Esophagus squamous epithelium (tissue), 5 donors: ENCODE measurements at regions not wholly inside any gene's neighbourhood (a gene's known extent, or its start where the extent isn't known, plus 50 kb on each side); places are given as distances from the start of the nearest gene placed in this dataset.

Source experiments
- DNase-seq: peaks from one replicate; lab custom pipeline; 2025; lab: John Stamatoyannopoulos, UW
- H3K27ac ChIP-seq, 4 donors: fragments of 200-600 bp; sonication (generic); one replicate each; pipeline ENCODE4 v1.5.1; 2016 to 2019; ENCODE audit warnings: mild to moderate bottlenecking in 1 of 4
- H3K27me3 ChIP-seq, 4 donors: fragments of 200-600 bp; sonication (generic); 1 replicate in 3 of 4; 2 replicates in 1 of 4; pipeline versions ENCODE4 v1.5.1 to v1.6.0; 2017 to 2021; ENCODE audit warnings: antibody characterized with exemption in 1 of 4
- H3K36me3 ChIP-seq, 3 donors: fragments of 200-600 bp; sonication (generic); one replicate each; pipeline ENCODE4 v1.5.1; 2016 to 2019
- H3K4me1 ChIP-seq, 3 donors: fragments of 200-600 bp; sonication (generic); one replicate each; pipeline ENCODE4 v1.5.1; 2017 to 2019
- H3K4me3 ChIP-seq, 4 donors: fragments of 200-600 bp; sonication (generic); 1 replicate in 3 of 4; 2 replicates in 1 of 4; pipeline ENCODE4 v1.5.1; 2016 to 2019; ENCODE audit warnings: mild to moderate bottlenecking in 2 of 4, moderate library complexity in 1 of 4
- H3K9me3 ChIP-seq, 3 donors: fragments of 200-600 bp; sonication (generic); one replicate each; pipeline ENCODE4 v1.5.1; 2016 to 2019
- POLR2A ChIP-seq, 4 donors: fragments of 450-650 bp; IDR thresholded peaks; one replicate each; pipeline ENCODE4 v1.6.1; 2017; ENCODE audit warnings: antibody characterized with exemption in 4 of 4, mild to moderate bottlenecking in 4 of 4, moderate library complexity in 3 of 4
- WGBS, 2 donors: methylation state at CpG; one replicate each; pipeline ENCODE4 v1.1.5; 2018; 5-methylcytosine and 5-hydroxymethylcytosine counted together
- intact Hi-C: fragments of 100-400 bp; cut with DNase I; formaldehyde crosslinking; loops from one replicate; pipeline ENCODE4 v1.15.0; 2022
- TF ChIP-seq, protein P1 (sequence below), 6 experiments: fragments of 450-650 bp in 4 of 6; fragments of 200-600 bp in 2 of 6; sonication (generic) in 2 of 6; IDR thresholded peaks; one replicate each; pipeline ENCODE4 v1.5.1; 2016 to 2019; ENCODE audit warnings: antibody characterized with exemption in 6 of 6, mild to moderate bottlenecking in 4 of 6, moderate library complexity in 4 of 6
- donor health status: DM: yes; HTN: yes; CAD: no.

GRCh38 chrX:74242484-74243138 is 61.4 kb upstream of the ZCCHC13 start:
- Histone ChIP-seq H3K4me3 (no peak overlapping the region), H3K9me3 (no peaks in the 10 kb centered on the region), H3K27ac (peak overlapping the region in 2 of 4 donors; percentile 55 to 67), H3K36me3 (peaks cover 0 to 39% (median 4%) of the 10 kb centered on the region in 3 donors), H3K4me1 (peaks cover 0 to 14% (median 3%) of the 10 kb centered on the region in 3 donors), H3K27me3 (no peaks in the 10 kb centered on the region)
- DNase-seq, result no peak
- WGBS, 2 donors, result 45 to 52% methylated on average over 8 of the region's 8 CpGs
- no peak for TF ChIP-seq POLR2A (IDR thresholded peaks at IDR 0.05)
- TF ChIP-seq, protein P1, sequence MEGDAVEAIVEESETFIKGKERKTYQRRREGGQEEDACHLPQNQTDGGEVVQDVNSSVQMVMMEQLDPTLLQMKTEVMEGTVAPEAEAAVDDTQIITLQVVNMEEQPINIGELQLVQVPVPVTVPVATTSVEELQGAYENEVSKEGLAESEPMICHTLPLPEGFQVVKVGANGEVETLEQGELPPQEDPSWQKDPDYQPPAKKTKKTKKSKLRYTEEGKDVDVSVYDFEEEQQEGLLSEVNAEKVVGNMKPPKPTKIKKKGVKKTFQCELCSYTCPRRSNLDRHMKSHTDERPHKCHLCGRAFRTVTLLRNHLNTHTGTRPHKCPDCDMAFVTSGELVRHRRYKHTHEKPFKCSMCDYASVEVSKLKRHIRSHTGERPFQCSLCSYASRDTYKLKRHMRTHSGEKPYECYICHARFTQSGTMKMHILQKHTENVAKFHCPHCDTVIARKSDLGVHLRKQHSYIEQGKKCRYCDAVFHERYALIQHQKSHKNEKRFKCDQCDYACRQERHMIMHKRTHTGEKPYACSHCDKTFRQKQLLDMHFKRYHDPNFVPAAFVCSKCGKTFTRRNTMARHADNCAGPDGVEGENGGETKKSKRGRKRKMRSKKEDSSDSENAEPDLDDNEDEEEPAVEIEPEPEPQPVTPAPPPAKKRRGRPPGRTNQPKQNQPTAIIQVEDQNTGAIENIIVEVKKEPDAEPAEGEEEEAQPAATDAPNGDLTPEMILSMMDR (IDR thresholded peaks at IDR 0.05), result no peak
- intact Hi-C loops, result no loop called here

- Histone ChIP-seq H3K27ac (peak overlapping the region in 2 of 4 donors; percentile 21 to 55), H3K4me3 (no peak overlapping the region), H3K9me3 (no peaks in the 10 kb centered on the region), H3K4me1 (peaks cover 0 to 14% (median 3%) of the 10 kb centered on the region in 3 donors), H3K27me3 (no peaks in the 10 kb centered on the region), H3K36me3 (peaks cover 0 to 43% (median 4%) of the 10 kb centered on the region in 3 donors)
- intact Hi-C loops, result no loop called here
- no peak for DNase-seq
- TF ChIP-seq POLR2A (IDR thresholded peaks at IDR 0.05), result no peak
- TF ChIP-seq, protein P1 (IDR thresholded peaks at IDR 0.05), result no peak
Observed at GRCh38 chrX:74242050-74242449, 61.9 kb upstream of the ZCCHC13 start.

- DNase-seq, result no peak
- peaks cover 0 to 41% (median 4%) of the 10 kb centered on the region in 3 donors for H3K36me3 ChIP-seq
- H3K4me1 ChIP-seq, result peaks cover 0 to 11% (median 3%) of the 10 kb centered on the region in 3 donors
- no peak for TF ChIP-seq POLR2A (IDR thresholded peaks at IDR 0.05)
- TF ChIP-seq, protein P1 (IDR thresholded peaks at IDR 0.05), result no peak
- intact Hi-C loops, result no loop called here
- H3K4me3 ChIP-seq, result no peak overlapping the region
- H3K9me3 ChIP-seq, result no peaks in the 10 kb centered on the region
- 93 to 100% methylated on average over 1 of the region's 1 CpG for WGBS, 2 donors
- H3K27me3 ChIP-seq, result no peaks in the 10 kb centered on the region
- H3K27ac ChIP-seq, result no peak overlapping the region
Observed at GRCh38 chrX:74238771-74239170, 65.2 kb upstream of the ZCCHC13 start.

DNA sequence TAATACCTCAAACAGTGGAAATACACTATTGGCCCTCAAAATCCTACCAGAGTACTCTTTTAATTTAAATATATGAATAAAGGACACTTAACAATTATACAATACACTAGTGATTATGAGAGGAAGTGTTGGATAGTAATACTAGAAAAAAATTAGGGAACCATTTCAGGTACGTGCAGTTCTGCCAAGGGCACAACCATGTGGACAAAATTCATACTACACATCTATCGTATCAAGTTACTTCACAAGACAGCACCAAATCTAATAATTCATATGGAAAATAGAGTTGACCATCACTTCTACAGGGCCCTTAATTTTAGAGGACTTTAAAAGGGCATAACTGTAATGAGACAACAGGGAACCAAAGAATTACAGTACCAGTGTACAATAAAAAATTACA is 69.2 kb upstream of the ZCCHC13 start:
- Histone ChIP-seq H3K36me3 (peaks cover 0 to 26% (median 0%) of the 10 kb centered on the region in 3 donors), H3K4me1 (no peaks in the 10 kb centered on the region), H3K9me3 (no peaks in the 10 kb centered on the region), H3K27me3 (no peaks in the 10 kb centered on the region), H3K4me3 (no peak overlapping the region), H3K27ac (no peak overlapping the region)
- 46 to 76% methylated on average over 2 of the region's 2 CpGs for WGBS, 2 donors
- TF ChIP-seq, protein P1 (IDR thresholded peaks at IDR 0.05), result no peak
- no peak for TF ChIP-seq POLR2A (IDR thresholded peaks at IDR 0.05)
- no peak for DNase-seq
- intact Hi-C loops, result no loop called here

DNA sequence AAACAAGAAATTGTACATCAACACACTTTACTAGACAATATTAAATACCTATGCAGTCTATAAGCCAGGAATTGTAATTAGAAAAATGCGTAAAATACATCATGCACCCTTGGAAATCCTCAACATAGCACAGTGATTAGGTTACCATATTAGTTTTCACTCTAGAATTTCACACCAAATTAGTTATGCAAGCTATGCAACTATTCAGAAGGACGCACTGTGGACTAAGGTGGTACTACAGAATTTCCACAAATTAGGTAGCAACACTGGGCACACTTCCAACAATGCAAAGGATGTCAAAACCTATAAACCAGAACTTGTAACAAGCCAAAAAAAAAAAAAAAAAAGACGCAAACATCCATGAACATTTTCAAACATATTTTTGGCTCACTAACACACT is 71.1 kb upstream of the ZCCHC13 start:
- no peak for DNase-seq
- Histone ChIP-seq H3K9me3 (no peaks in the 10 kb centered on the region), H3K4me3 (no peak overlapping the region), H3K4me1 (no peaks in the 10 kb centered on the region), H3K27me3 (no peaks in the 10 kb centered on the region), H3K27ac (no peak overlapping the region), H3K36me3 (peaks cover 0 to 11% (median 0%) of the 10 kb centered on the region in 3 donors)
- TF ChIP-seq POLR2A (IDR thresholded peaks at IDR 0.05), result no peak
- TF ChIP-seq, protein P1 (IDR thresholded peaks at IDR 0.05), result peak in 1 of 6 experiments; percentile 15
- intact Hi-C loops, result no loop called here
- 60 to 70% methylated on average over 3 of the region's 3 CpGs for WGBS, 2 donors
